RWPE1 (cell line): ENCODE measurements at regions not wholly inside any gene's neighbourhood (a gene's known extent, or its start where the extent isn't known, plus 50 kb on each side); places are given as distances from the start of the nearest gene placed in this dataset.

ENCODE experiments used
- CTCF ChIA-PET: fragments of 350-600 bp; sonication (Branson Sonifier 250); formaldehyde crosslinking; extraction: SDS; loops from one replicate; lab custom pipeline; 2021; lab: Yijun Ruan, JAX
- POLR2A ChIA-PET: fragments of 400-600 bp; formaldehyde crosslinking; extraction: SDS; loops from one replicate; lab custom pipeline; 2020; ENCODE audit warnings: antibody characterized with exemption; ENCODE audit not compliant: low non-redundant PET; lab: Yijun Ruan, JAX
- DNase-seq: peaks from one replicate; pipeline ENCODE4 v3.0.0; 2012; ENCODE audit warnings: low spot score
- H3K27ac ChIP-seq: fragments of 450-650 bp; 2 replicates; pipeline ENCODE4 v1.5.1; 2017
- TF ChIP-seq, protein P1 (sequence below): fragments of 450-650 bp; conservative IDR thresholded peaks from 2 replicates; pipeline ENCODE4 v1.5.1; 2017; ENCODE audit warnings: low read depth, mild to moderate bottlenecking

DNA sequence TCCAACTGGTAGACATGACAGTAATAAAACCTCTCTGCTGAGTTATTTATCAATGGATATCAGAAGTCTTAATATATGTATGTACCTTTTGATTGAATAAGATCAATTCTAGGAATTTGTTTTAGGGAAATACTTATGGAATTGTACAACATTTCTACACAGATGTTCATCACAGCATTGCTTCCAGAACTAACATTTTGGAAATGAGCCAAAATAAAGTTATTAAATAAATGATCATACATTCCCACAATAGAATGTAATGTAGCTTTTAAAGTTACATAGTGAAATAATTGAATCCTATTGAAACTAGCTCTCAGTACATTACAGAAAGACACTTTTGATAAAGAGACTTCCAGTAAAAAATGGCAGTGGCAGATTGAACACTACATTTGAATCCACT lies 481.6 kb upstream of the LRRN3 start:
- TF ChIP-seq, protein P1, sequence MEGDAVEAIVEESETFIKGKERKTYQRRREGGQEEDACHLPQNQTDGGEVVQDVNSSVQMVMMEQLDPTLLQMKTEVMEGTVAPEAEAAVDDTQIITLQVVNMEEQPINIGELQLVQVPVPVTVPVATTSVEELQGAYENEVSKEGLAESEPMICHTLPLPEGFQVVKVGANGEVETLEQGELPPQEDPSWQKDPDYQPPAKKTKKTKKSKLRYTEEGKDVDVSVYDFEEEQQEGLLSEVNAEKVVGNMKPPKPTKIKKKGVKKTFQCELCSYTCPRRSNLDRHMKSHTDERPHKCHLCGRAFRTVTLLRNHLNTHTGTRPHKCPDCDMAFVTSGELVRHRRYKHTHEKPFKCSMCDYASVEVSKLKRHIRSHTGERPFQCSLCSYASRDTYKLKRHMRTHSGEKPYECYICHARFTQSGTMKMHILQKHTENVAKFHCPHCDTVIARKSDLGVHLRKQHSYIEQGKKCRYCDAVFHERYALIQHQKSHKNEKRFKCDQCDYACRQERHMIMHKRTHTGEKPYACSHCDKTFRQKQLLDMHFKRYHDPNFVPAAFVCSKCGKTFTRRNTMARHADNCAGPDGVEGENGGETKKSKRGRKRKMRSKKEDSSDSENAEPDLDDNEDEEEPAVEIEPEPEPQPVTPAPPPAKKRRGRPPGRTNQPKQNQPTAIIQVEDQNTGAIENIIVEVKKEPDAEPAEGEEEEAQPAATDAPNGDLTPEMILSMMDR = no peak
- CTCF ChIA-PET = interaction anchor here (0.6 kb wide), 1 partner anchor 13 kb away, joined by 3 read pairs; no protein-coding TSS in a partner anchor
- DNase-seq = no peak
- POLR2A ChIA-PET = no interaction called here
- no peak overlapping the region for H3K27ac ChIP-seq

DNA sequence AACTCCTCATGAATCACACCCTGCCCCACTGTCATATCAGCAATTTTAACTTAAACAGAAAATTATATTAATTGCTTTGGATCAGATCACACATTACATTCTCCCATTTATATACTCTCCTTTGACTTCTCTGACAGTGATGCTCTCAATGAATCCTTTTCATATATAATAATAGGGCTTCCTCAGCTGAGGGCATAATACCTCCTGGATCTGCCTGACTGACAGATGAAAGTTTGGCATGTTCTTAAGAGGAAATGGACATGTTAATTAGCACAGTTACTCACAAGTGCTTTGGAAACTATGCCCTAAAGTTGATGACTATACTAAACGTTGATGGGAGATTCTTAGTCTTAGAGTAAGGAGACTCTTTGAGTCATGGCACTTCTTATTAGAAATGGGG lies 478.2 kb upstream of the LRRN3 start:
- TF ChIP-seq, protein P1 = no peak
- DNase-seq = no peak
- CTCF ChIA-PET = no interaction called here
- no peak overlapping the region for H3K27ac ChIP-seq
- POLR2A ChIA-PET = no interaction called here
